Astrocyte (in vitro differentiated cells and primary cell): ENCODE measurements at regions not wholly inside any gene's neighbourhood (a gene's known extent, or its start where the extent isn't known, plus 50 kb on each side); places are given as distances from the start of the nearest gene placed in this dataset.

Source experiments
- CTCF ChIP-seq: IDR thresholded peaks from 2 replicates; pipeline ENCODE4 v1.5.1; 2011; ENCODE audit warnings: low read depth, mild to moderate bottlenecking, inconsistent platforms, low read length, moderate library complexity; ENCODE audit not compliant: insufficient read depth
- EZH2 ChIP-seq: IDR thresholded peaks from 2 replicates; pipeline ENCODE4 v1.6.1; 2012; ENCODE audit warnings: mild to moderate bottlenecking, low read length, inconsistent platforms; ENCODE audit not compliant: insufficient read depth

- TF ChIP-seq EZH2 (no peak), CTCF (no peak)
These were observed 311.3 kb upstream of the SOX9 start for GRCh38 chr17:71809537-71809936.
